H1 (cell line): ENCODE measurements at regions not wholly inside any gene's neighbourhood (a gene's known extent, or its start where the extent isn't known, plus 50 kb on each side); places are given as distances from the start of the nearest gene placed in this dataset.

Experiments used
- CTCF ChIA-PET: fragments of 300-600 bp; sonication (Branson Sonifier 250); formaldehyde crosslinking; loops from one replicate; lab custom pipeline; 2021; ENCODE audit not compliant: partially characterized antibody; lab: Charles Lee
- POLR2A ChIA-PET: fragments of 300-600 bp; sonication (Branson Sonifier 250); formaldehyde crosslinking; loops from one replicate; lab custom pipeline; 2021; ENCODE audit warnings: inconsistent platforms; ENCODE audit not compliant: partially characterized antibody; lab: Charles Lee
- DNase-seq, 2 experiments: peaks; one replicate each; pipeline versions ENCODE4 v3.0.0 to v3.0.0-alpha.2; 2010 to 2022; ENCODE audit warnings: low spot score in 2 of 2, low read depth in 1 of 2, mixed read lengths in 1 of 2
- FAIRE-seq: peaks from 2 replicates; lab custom pipeline; 2011; peaks lifted over from hg19 to GRCh38; lab: Jason Lieb, UNC
- H2AFZ ChIP-seq: 2 replicates; pipeline ENCODE4 v1.8.1; 2012; ENCODE audit warnings: low read length, inconsistent platforms
- H2AK5ac ChIP-seq: 2 replicates; pipeline ENCODE4 v1.6.1; 2013; ENCODE audit warnings: low read depth, low read length
- H2BK120ac ChIP-seq: replicated peaks from 2 replicates; pipeline ENCODE3; 2013; ENCODE audit warnings: low read depth, low read length, inconsistent platforms
- H2BK12ac ChIP-seq: 2 replicates; pipeline ENCODE4 v1.6.1; 2013; ENCODE audit warnings: low read depth, low read length
- H2BK15ac ChIP-seq: 2 replicates; pipeline ENCODE4 v1.6.1; 2013; ENCODE audit warnings: low read length
- H2BK20ac ChIP-seq: 2 replicates; pipeline ENCODE4 v1.6.1; 2013; ENCODE audit warnings: low read length
- H2BK5ac ChIP-seq: 2 replicates; pipeline ENCODE4 v1.6.1; 2013; ENCODE audit warnings: low read depth, low read length
- H3K14ac ChIP-seq: 2 replicates; pipeline ENCODE4 v1.6.1; 2013; ENCODE audit warnings: inconsistent platforms; ENCODE audit not compliant: insufficient read length
- H3K18ac ChIP-seq: 2 replicates; pipeline ENCODE4 v1.6.1; 2013; ENCODE audit warnings: low read length; ENCODE audit errors: extremely low read depth
- H3K23ac ChIP-seq: 2 replicates; pipeline ENCODE4 v1.6.1; 2013; ENCODE audit warnings: inconsistent platforms; ENCODE audit not compliant: insufficient read length
- H3K23me2 ChIP-seq: 2 replicates; pipeline ENCODE4 v1.6.1; 2013; ENCODE audit warnings: low read depth, low read length
- H3K27ac ChIP-seq: 2 replicates; pipeline ENCODE4 v1.6.1; 2011; ENCODE audit warnings: low read depth, low read length, inconsistent platforms
- H3K27me3 ChIP-seq, 4 experiments: replicated peaks in 1 of 4; 1 replicate in 1 of 4; 2 replicates in 3 of 4; pipeline versions ENCODE4 v1.6.1 to v1.8.1; 2011 to 2013; ENCODE audit warnings: low read length in 3 of 4, mild to moderate bottlenecking in 3 of 4, inconsistent platforms in 2 of 4, mixed read lengths in 2 of 4, moderate library complexity in 1 of 4; ENCODE audit not compliant: control insufficient read depth in 3 of 4, insufficient read depth in 3 of 4; ENCODE audit errors: extremely low read depth in 1 of 4
- H3K36me3 ChIP-seq, 4 experiments: 2 replicates each; pipeline versions ENCODE4 v1.6.1 to v1.8.1; 2011 to 2013; ENCODE audit warnings: mild to moderate bottlenecking in 4 of 4, low read length in 3 of 4, moderate library complexity in 2 of 4, control low read depth in 1 of 4, inconsistent platforms in 1 of 4; ENCODE audit not compliant: insufficient read depth in 4 of 4, control insufficient read depth in 2 of 4
- H3K4ac ChIP-seq: replicated peaks from 2 replicates; pipeline ENCODE3; 2013; ENCODE audit warnings: low read length, low read depth, mixed read lengths, inconsistent platforms; ENCODE audit not compliant: insufficient read length
- H3K4me1 ChIP-seq, 4 experiments: replicated peaks in 1 of 4; 1 replicate in 1 of 4; 2 replicates in 3 of 4; pipeline versions ENCODE4 v1.6.1 to v1.8.1; 2011 to 2013; ENCODE audit warnings: low read length in 3 of 4, inconsistent platforms in 2 of 4, mixed read lengths in 1 of 4; ENCODE audit not compliant: insufficient read depth in 4 of 4, control insufficient read depth in 3 of 4
- H3K4me2 ChIP-seq, 2 experiments: 2 replicates each; pipeline versions ENCODE4 v1.6.1 to v1.8.1; 2011 to 2013; ENCODE audit warnings: low read depth in 2 of 2, low read length in 2 of 2, control low read depth in 1 of 2, inconsistent platforms in 1 of 2, mild to moderate bottlenecking in 1 of 2; ENCODE audit not compliant: insufficient read depth in 1 of 2
- H3K4me3 ChIP-seq, 4 experiments: fragments of 200-600, 300-600 bp in 1 of 4; sonication (generic), shearing (Covaris generic), sonication (Bioruptor Twin) in 1 of 4; 2 replicates each; pipeline versions ENCODE4 v1.5.1 to v1.8.1; 2011 to 2016; ENCODE audit warnings: low read length in 4 of 4, low read depth in 3 of 4, control low read depth in 2 of 4, inconsistent platforms in 2 of 4, mild to moderate bottlenecking in 2 of 4, mixed read lengths in 1 of 4, moderate library complexity in 1 of 4; ENCODE audit not compliant: insufficient read depth in 2 of 4; ENCODE audit errors: extremely low read depth in 1 of 4
- H3K56ac ChIP-seq: replicated peaks from 2 replicates; pipeline ENCODE3; 2013; ENCODE audit warnings: low read depth, mild to moderate bottlenecking, mixed read lengths, low read length, inconsistent platforms; ENCODE audit not compliant: insufficient read length
- H3K79me1 ChIP-seq: 2 replicates; pipeline ENCODE4 v1.6.1; 2013; ENCODE audit warnings: low read depth, low read length, control low read depth
- H3K79me2 ChIP-seq, 2 experiments: 2 replicates each; pipeline versions ENCODE4 v1.6.1 to v1.8.1; 2012 to 2013; ENCODE audit warnings: low read length in 2 of 2, mild to moderate bottlenecking in 2 of 2, inconsistent platforms in 1 of 2; ENCODE audit not compliant: insufficient read depth in 2 of 2, control insufficient read depth in 1 of 2
- H3K9ac ChIP-seq, 4 experiments: replicated peaks in 1 of 4; 1 replicate in 1 of 4; 2 replicates in 3 of 4; pipeline versions ENCODE4 v1.6.1 to v1.8.1; 2011 to 2013; ENCODE audit warnings: low read depth in 3 of 4, low read length in 3 of 4, control low read depth in 2 of 4, mild to moderate bottlenecking in 2 of 4, moderate library complexity in 2 of 4, inconsistent platforms in 1 of 4; ENCODE audit errors: extremely low read depth in 1 of 4
- H3K9me3 ChIP-seq, 2 experiments: 2 replicates each; pipeline versions ENCODE4 v1.6.1 to v1.8.1; 2012 to 2013; ENCODE audit warnings: mild to moderate bottlenecking in 2 of 2, moderate library complexity in 2 of 2, control low read depth in 1 of 2, inconsistent platforms in 1 of 2, low read depth in 1 of 2, low read length in 1 of 2, mixed read lengths in 1 of 2; ENCODE audit not compliant: insufficient read depth in 2 of 2
- H4K20me1 ChIP-seq, 2 experiments: replicated peaks in 1 of 2; 2 replicates each; pipeline versions ENCODE3 to v1.8.1; 2011 to 2013; ENCODE audit warnings: inconsistent platforms in 2 of 2, low read length in 2 of 2, mild to moderate bottlenecking in 1 of 2; ENCODE audit not compliant: insufficient read depth in 2 of 2, control insufficient read depth in 1 of 2
- H4K5ac ChIP-seq: 2 replicates; pipeline ENCODE4 v1.6.1; 2013; ENCODE audit warnings: low read length, low read depth, mixed read lengths, inconsistent platforms; ENCODE audit not compliant: insufficient read length
- H4K8ac ChIP-seq: 2 replicates; pipeline ENCODE4 v1.8.0; 2013; ENCODE audit warnings: mild to moderate bottlenecking, moderate library complexity, low read length, inconsistent platforms; ENCODE audit not compliant: insufficient read depth; ENCODE audit errors: extremely low read depth
- H4K91ac ChIP-seq: replicated peaks from 2 replicates; pipeline ENCODE3; 2013; ENCODE audit warnings: low read length, mixed read lengths, inconsistent platforms; ENCODE audit not compliant: insufficient read length
- BCL11A ChIP-seq, 2 experiments: IDR thresholded peaks; one replicate each; pipeline ENCODE4 v1.6.1; 2011; ENCODE audit warnings: low read depth in 2 of 2, low read length in 2 of 2, mild to moderate bottlenecking in 2 of 2
- SIN3A ChIP-seq, 2 experiments: IDR thresholded peaks in 1 of 2; conservative IDR thresholded peaks in 1 of 2; 2 replicates each; pipeline ENCODE4 v1.6.1; 2011 to 2012; ENCODE audit warnings: low read length in 2 of 2, improper control_type of control experiment in 1 of 2, low read depth in 1 of 2, mild to moderate bottlenecking in 1 of 2
- WGBS, 2 experiments: shearing (Covaris generic) in 1 of 2; methylation state at CpG; one replicate each; pipeline versions ENCODE4 v1.1.6 to v1.1.7; 2013 to 2015; ENCODE audit warnings: low lambda C conversion rate in 2 of 2, mixed read lengths in 2 of 2, inconsistent platforms in 1 of 2, low coverage in 1 of 2, missing lambda C conversion rate in 1 of 2; ENCODE audit not compliant: insufficient replicate concordance in 2 of 2, insufficient coverage in 1 of 2, insufficient read length in 1 of 2; ENCODE audit errors: extremely low coverage in 1 of 2, missing lambda C conversion rate in 1 of 2; 5-methylcytosine and 5-hydroxymethylcytosine counted together

DNA sequence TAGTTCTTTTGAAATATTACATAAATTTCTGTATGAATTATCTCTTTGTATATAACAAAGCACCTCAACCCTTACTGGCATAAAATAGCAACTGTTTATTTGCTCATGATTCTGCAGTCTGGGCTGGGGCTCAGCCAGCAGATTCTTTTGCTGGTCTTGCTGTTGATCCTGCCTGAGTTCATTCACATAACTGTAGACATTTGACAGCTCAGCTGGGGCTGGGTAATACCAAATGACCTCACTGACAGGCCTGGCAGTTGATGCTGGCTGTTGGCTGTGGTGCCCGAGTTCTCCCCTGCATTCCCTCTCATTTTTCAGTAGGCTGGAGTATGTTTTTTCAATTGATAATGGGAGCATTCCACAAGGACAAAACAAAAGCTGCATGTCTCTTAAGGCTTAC, 449.9 kb upstream of the GOLIM4 start:
- H3K56ac ChIP-seq, result no peak overlapping the region
- 57% methylated on average over 1 of the region's 1 CpG; no CpG with 5 or more reads in 1 of the 2 experiments for WGBS, 2 experiments
- DNase-seq, result no peak
- H3K9ac ChIP-seq, result no peak overlapping the region
- no peak overlapping the region for H3K4ac ChIP-seq
- H2BK20ac ChIP-seq, result no peak overlapping the region
- H3K4me3 ChIP-seq, result no peak overlapping the region
- no peak overlapping the region for H2BK120ac ChIP-seq
- H3K36me3 ChIP-seq, result no peaks in the 10 kb centered on the region
- peak; percentile 7 for FAIRE-seq
- no peak overlapping the region for H3K27ac ChIP-seq
- no peak overlapping the region for H2AFZ ChIP-seq
- H3K4me2 ChIP-seq, result no peak overlapping the region; a peak in 1 of 4 replicates
- H3K23ac ChIP-seq, result no peak overlapping the region
- H3K9me3 ChIP-seq, result no peaks in the 10 kb centered on the region
- H4K8ac ChIP-seq, result no peak overlapping the region
- peak overlapping the region; percentile 31; the same call in 1 of the 2 replicates for H2BK5ac ChIP-seq
- H2BK15ac ChIP-seq, result no peak overlapping the region
- no peak overlapping the region for H3K18ac ChIP-seq
- H4K5ac ChIP-seq, result no peak overlapping the region
- H2BK12ac ChIP-seq, result no peak overlapping the region
- H3K23me2 ChIP-seq, result no peaks in the 10 kb centered on the region; the same call in 1 of the 2 replicates
- H4K91ac ChIP-seq, result no peak overlapping the region
- peaks cover 2 to 9% (median 4%) of the 10 kb centered on the region in 4 experiments; a peak in 4 of 7 replicates for H3K4me1 ChIP-seq
- ChIA-PET POLR2A (no interaction called here), CTCF (interaction anchor here (1.0 to 1.7 kb wide), 2 partner anchors 14 to 334 kb away, joined by 3 to 7 read pairs; no protein-coding TSS in a partner anchor)
- no peaks in the 10 kb centered on the region for H3K27me3 ChIP-seq
- H4K20me1 ChIP-seq, result no peaks in the 10 kb centered on the region
- no peak overlapping the region for H2AK5ac ChIP-seq
- H3K79me1 ChIP-seq, result no peaks in the 10 kb centered on the region
- H3K14ac ChIP-seq, result no peak overlapping the region
- TF ChIP-seq BCL11A (IDR thresholded peaks at IDR 0.05; ENCODE audit: low read depth in 2 of 2, low read length in 2 of 2) (no peak), SIN3A (conservative IDR thresholded peaks at IDR 0.05 in 1 of 2, IDR thresholded peaks at IDR 0.05 in 1 of 2; ENCODE audit: low read depth in 1 of 2, low read length in 2 of 2) (peak; percentile 79 to 83; a peak in 2 of 4 replicates)
- H3K79me2 ChIP-seq, result no peaks in the 10 kb centered on the region
